IMR-90 (cell line): ENCODE measurements at regions not wholly inside any gene's neighbourhood (a gene's known extent, or its start where the extent isn't known, plus 50 kb on each side); places are given as distances from the start of the nearest gene placed in this dataset.

Experiments
- ATAC-seq: fragments of 200-7000 bp; cut with Tn5 transposase; 2 replicates; pipeline ENCODE4 v1.9.1; 2020; ENCODE audit warnings: low read depth, mild to moderate bottlenecking, moderate library complexity
- BruUV-seq: library from RNA; stranded (reverse); fragments of 400-500 nt; replicated peaks from 2 replicates; lab custom pipeline; 2021; lab: Mats Ljungman, UMichigan
- CTCF ChIA-PET: fragments of 300-600 bp; formaldehyde crosslinking; extraction: SDS; loops from one replicate; lab custom pipeline; 2021; ENCODE audit warnings: antibody characterized with exemption; lab: Yijun Ruan, JAX
- POLR2A ChIA-PET: fragments of 300-600 bp; sonication (Branson Sonifier 250); formaldehyde crosslinking; loops from one replicate; lab custom pipeline; 2022; ENCODE audit warnings: antibody characterized with exemption; ENCODE audit not compliant: unreplicated experiment; lab: Charles Lee
- DNase-seq: peaks from one replicate; pipeline ENCODE4 v3.0.0; 2013
- H2AFZ ChIP-seq: replicated peaks from 2 replicates; pipeline ENCODE3; 2013; ENCODE audit warnings: low read length, mild to moderate bottlenecking; ENCODE audit not compliant: poor library complexity
- H2AK5ac ChIP-seq: 2 replicates; pipeline ENCODE4 v1.6.1; 2013; ENCODE audit warnings: low read depth, low read length, inconsistent platforms
- H2AK9ac ChIP-seq: replicated peaks from 2 replicates; pipeline ENCODE3; 2013; ENCODE audit warnings: mild to moderate bottlenecking, low read depth, low read length, moderate library complexity; ENCODE audit not compliant: poor library complexity
- H2BK120ac ChIP-seq: 2 replicates; pipeline ENCODE4 v1.6.1; 2013; ENCODE audit warnings: low read depth, low read length, inconsistent platforms
- H2BK15ac ChIP-seq: 3 replicates; pipeline ENCODE4 v1.6.1; 2013; ENCODE audit warnings: low read depth, low read length, inconsistent platforms
- H2BK20ac ChIP-seq: 2 replicates; pipeline ENCODE4 v1.6.1; 2013; ENCODE audit warnings: low read depth, mild to moderate bottlenecking, inconsistent platforms, low read length, moderate library complexity
- H2BK5ac ChIP-seq: 2 replicates; pipeline ENCODE4 v1.6.1; 2013; ENCODE audit warnings: mild to moderate bottlenecking, low read depth, low read length, inconsistent platforms; ENCODE audit not compliant: poor library complexity, severe bottlenecking
- H3K14ac ChIP-seq: replicated peaks from 2 replicates; pipeline ENCODE4 v1.6.1; 2013; ENCODE audit warnings: low read depth, low read length, inconsistent platforms
- H3K18ac ChIP-seq: 2 replicates; pipeline ENCODE4 v1.6.1; 2013; ENCODE audit warnings: low read depth, low read length, control low read depth
- H3K23ac ChIP-seq: 2 replicates; pipeline ENCODE4 v1.6.1; 2013; ENCODE audit warnings: low read depth, low read length, inconsistent platforms
- H3K27ac ChIP-seq: 2 replicates; pipeline ENCODE4 v1.5.1; 2013; ENCODE audit warnings: mild to moderate bottlenecking, control low read depth, low read length; ENCODE audit not compliant: insufficient read depth
- H3K27me3 ChIP-seq: 2 replicates; pipeline ENCODE4 v1.6.1; 2013; ENCODE audit warnings: low read length; ENCODE audit not compliant: control insufficient read depth, insufficient read depth
- H3K36me3 ChIP-seq: 2 replicates; pipeline ENCODE4 v1.6.1; 2013; ENCODE audit warnings: low read length, mixed read lengths; ENCODE audit not compliant: control insufficient read depth, insufficient read depth
- H3K4ac ChIP-seq: 2 replicates; pipeline ENCODE4 v1.6.1; 2013; ENCODE audit warnings: low read depth, low read length, inconsistent platforms
- H3K4me1 ChIP-seq: 2 replicates; pipeline ENCODE4 v1.6.1; 2013; ENCODE audit warnings: low read length, mixed read lengths; ENCODE audit not compliant: control insufficient read depth, insufficient read depth
- H3K4me2 ChIP-seq: 2 replicates; pipeline ENCODE4 v1.6.1; 2013; ENCODE audit warnings: low read depth, mild to moderate bottlenecking, control low read depth, low read length, moderate library complexity
- H3K4me3 ChIP-seq: 2 replicates; pipeline ENCODE4 v1.5.1; 2013; ENCODE audit warnings: low read depth, mild to moderate bottlenecking, control low read depth, low read length, moderate library complexity; ENCODE audit not compliant: insufficient read depth
- H3K56ac ChIP-seq: 2 replicates; pipeline ENCODE4 v1.6.1; 2013; ENCODE audit warnings: low read length, inconsistent platforms; ENCODE audit not compliant: insufficient read depth; ENCODE audit errors: extremely low read depth
- H3K79me1 ChIP-seq, 2 experiments: 2 replicates each; pipeline ENCODE4 v1.6.1; 2013; ENCODE audit warnings: low read length in 2 of 2, inconsistent platforms in 1 of 2, low read depth in 1 of 2
- H3K9ac ChIP-seq: 2 replicates; pipeline ENCODE4 v1.6.1; 2013; ENCODE audit warnings: low read depth, low read length, control low read depth
- H3K9me1 ChIP-seq: 2 replicates; pipeline ENCODE4 v1.6.1; 2013; ENCODE audit warnings: low read length, inconsistent platforms; ENCODE audit not compliant: insufficient read depth
- H3K9me3 ChIP-seq: 2 replicates; pipeline ENCODE4 v1.6.1; 2013; ENCODE audit warnings: low read length; ENCODE audit not compliant: control insufficient read depth, insufficient read depth
- H4K20me1 ChIP-seq: 2 replicates; pipeline ENCODE4 v1.6.1; 2013; ENCODE audit warnings: low read length, inconsistent platforms; ENCODE audit not compliant: insufficient read depth
- H4K5ac ChIP-seq: 2 replicates; pipeline ENCODE4 v1.6.1; 2013; ENCODE audit warnings: mild to moderate bottlenecking, low read depth, low read length, control low read depth
- H4K8ac ChIP-seq, 2 experiments: 2 replicates each; pipeline ENCODE4 v1.6.1; 2013; ENCODE audit warnings: low read depth in 2 of 2, low read length in 2 of 2, control low read depth in 1 of 2, inconsistent platforms in 1 of 2
- H4K91ac ChIP-seq: 2 replicates; pipeline ENCODE4 v1.6.1; 2013; ENCODE audit warnings: low read depth, low read length, inconsistent platforms; ENCODE audit not compliant: insufficient read depth
- BHLHE40 ChIP-seq: fragments of 150-350 bp; IDR thresholded peaks from 2 replicates; pipeline ENCODE4 v1.6.1; 2016; ENCODE audit warnings: mild to moderate bottlenecking, low read depth, low read length
- CEBPB ChIP-seq: IDR thresholded peaks from 2 replicates; pipeline ENCODE4 v1.6.1; 2012; ENCODE audit warnings: low read depth, low read length, improper control_type of control experiment
- CHD1 ChIP-seq: IDR thresholded peaks from 2 replicates; pipeline ENCODE4 v1.6.1; 2012; ENCODE audit warnings: low read depth, low read length, improper control_type of control experiment
- FOS ChIP-seq: fragments of 150-350 bp; IDR thresholded peaks from 2 replicates; pipeline ENCODE4 v1.6.1; 2016; ENCODE audit warnings: low read depth, low read length
- MAFK ChIP-seq: IDR thresholded peaks from 2 replicates; pipeline ENCODE4 v1.6.1; 2012; ENCODE audit warnings: low read depth, low read length, improper control_type of control experiment
- MAZ ChIP-seq: IDR thresholded peaks from 2 replicates; pipeline ENCODE4 v1.6.1; 2012; ENCODE audit warnings: low read depth, mild to moderate bottlenecking, low read length, improper control_type of control experiment, moderate library complexity, borderline replicate concordance
- MXI1 ChIP-seq: IDR thresholded peaks from 2 replicates; pipeline ENCODE4 v1.6.1; 2012; ENCODE audit warnings: low read depth, mild to moderate bottlenecking, low read length, moderate library complexity, borderline replicate concordance
- NFE2L2 ChIP-seq: fragments of 150-350 bp; IDR thresholded peaks from 2 replicates; pipeline ENCODE4 v1.6.1; 2016; ENCODE audit warnings: low read depth, mild to moderate bottlenecking, low read length
- POLR2A ChIP-seq: IDR thresholded peaks from 2 replicates; pipeline ENCODE4 v1.6.1; 2012; ENCODE audit warnings: mild to moderate bottlenecking, low read depth, low read length
- RAD21 ChIP-seq: IDR thresholded peaks from 2 replicates; pipeline ENCODE4 v1.6.1; 2012; ENCODE audit warnings: low read length, improper control_type of control experiment
- RCOR1 ChIP-seq: IDR thresholded peaks from 2 replicates; pipeline ENCODE4 v1.6.1; 2012; ENCODE audit warnings: mild to moderate bottlenecking, low read length, improper control_type of control experiment; ENCODE audit not compliant: insufficient replicate concordance
- RFX5 ChIP-seq: IDR thresholded peaks from 2 replicates; pipeline ENCODE4 v1.8.0; 2012; ENCODE audit warnings: low read depth, mild to moderate bottlenecking, low read length, moderate library complexity
- SMC3 ChIP-seq: fragments of 150-350 bp; IDR thresholded peaks from 2 replicates; pipeline ENCODE4 v1.6.1; 2016; ENCODE audit warnings: low read depth, mild to moderate bottlenecking, antibody characterized with exemption, low read length, moderate library complexity
- dilution Hi-C: fragments of 300-500 bp; cut with HindIII; formaldehyde crosslinking; loops from one replicate; pipeline ENCODE4 v1.14.3; 2018; ENCODE audit warnings: low sequenced_read_pairs; ENCODE audit not compliant: unreplicated experiment
- in situ Hi-C: fragments of 300-500 bp; cut with MboI; formaldehyde crosslinking; loops from 3 replicates; pipeline ENCODE4 v1.14.3; 2019; ENCODE audit warnings: low sequenced_read_pairs, inconsistent platforms, mixed read lengths
- intact Hi-C: fragments of 100-400 bp; cut with micrococcal nuclease; formaldehyde crosslinking; loops from 2 replicates; pipeline ENCODE4 v1.10.0; 2022
- TF ChIP-seq, protein P1 (sequence below): fragments of 150-350 bp; IDR thresholded peaks from 2 replicates; pipeline ENCODE4 v1.6.1; 2016; ENCODE audit warnings: low read depth, mild to moderate bottlenecking, low read length, moderate library complexity, borderline replicate concordance
- TF ChIP-seq, protein P2 (sequence below): fragments of 150-350 bp; IDR thresholded peaks from 2 replicates; pipeline ENCODE4 v1.6.1; 2017; ENCODE audit warnings: mild to moderate bottlenecking, antibody characterized with exemption, low read length, low read depth
- TF ChIP-seq, protein P3 (sequence below): conservative IDR thresholded peaks from 2 replicates; pipeline ENCODE4 v1.5.1; 2012; ENCODE audit warnings: mild to moderate bottlenecking, low read depth, low read length, improper control_type of control experiment

GRCh38 chr9:78892769-78893168, 595.8 kb downstream of the PSAT1 start:
- no peak for TF ChIP-seq FOS
- TF ChIP-seq SMC3: no peak
- no peak for TF ChIP-seq MXI1
- no peak for TF ChIP-seq RCOR1
- TF ChIP-seq, protein P1, sequence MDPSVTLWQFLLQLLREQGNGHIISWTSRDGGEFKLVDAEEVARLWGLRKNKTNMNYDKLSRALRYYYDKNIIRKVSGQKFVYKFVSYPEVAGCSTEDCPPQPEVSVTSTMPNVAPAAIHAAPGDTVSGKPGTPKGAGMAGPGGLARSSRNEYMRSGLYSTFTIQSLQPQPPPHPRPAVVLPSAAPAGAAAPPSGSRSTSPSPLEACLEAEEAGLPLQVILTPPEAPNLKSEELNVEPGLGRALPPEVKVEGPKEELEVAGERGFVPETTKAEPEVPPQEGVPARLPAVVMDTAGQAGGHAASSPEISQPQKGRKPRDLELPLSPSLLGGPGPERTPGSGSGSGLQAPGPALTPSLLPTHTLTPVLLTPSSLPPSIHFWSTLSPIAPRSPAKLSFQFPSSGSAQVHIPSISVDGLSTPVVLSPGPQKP: no peak
- TF ChIP-seq, protein P2, sequence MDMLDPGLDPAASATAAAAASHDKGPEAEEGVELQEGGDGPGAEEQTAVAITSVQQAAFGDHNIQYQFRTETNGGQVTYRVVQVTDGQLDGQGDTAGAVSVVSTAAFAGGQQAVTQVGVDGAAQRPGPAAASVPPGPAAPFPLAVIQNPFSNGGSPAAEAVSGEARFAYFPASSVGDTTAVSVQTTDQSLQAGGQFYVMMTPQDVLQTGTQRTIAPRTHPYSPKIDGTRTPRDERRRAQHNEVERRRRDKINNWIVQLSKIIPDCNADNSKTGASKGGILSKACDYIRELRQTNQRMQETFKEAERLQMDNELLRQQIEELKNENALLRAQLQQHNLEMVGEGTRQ: no peak
- TF ChIP-seq NFE2L2: no peak
- TF ChIP-seq POLR2A: no peak
- no peak for TF ChIP-seq CHD1
- no peak for TF ChIP-seq BHLHE40
- no peak for TF ChIP-seq CEBPB
- no peak for TF ChIP-seq RFX5
- no peak for TF ChIP-seq RAD21
- TF ChIP-seq, protein P3, sequence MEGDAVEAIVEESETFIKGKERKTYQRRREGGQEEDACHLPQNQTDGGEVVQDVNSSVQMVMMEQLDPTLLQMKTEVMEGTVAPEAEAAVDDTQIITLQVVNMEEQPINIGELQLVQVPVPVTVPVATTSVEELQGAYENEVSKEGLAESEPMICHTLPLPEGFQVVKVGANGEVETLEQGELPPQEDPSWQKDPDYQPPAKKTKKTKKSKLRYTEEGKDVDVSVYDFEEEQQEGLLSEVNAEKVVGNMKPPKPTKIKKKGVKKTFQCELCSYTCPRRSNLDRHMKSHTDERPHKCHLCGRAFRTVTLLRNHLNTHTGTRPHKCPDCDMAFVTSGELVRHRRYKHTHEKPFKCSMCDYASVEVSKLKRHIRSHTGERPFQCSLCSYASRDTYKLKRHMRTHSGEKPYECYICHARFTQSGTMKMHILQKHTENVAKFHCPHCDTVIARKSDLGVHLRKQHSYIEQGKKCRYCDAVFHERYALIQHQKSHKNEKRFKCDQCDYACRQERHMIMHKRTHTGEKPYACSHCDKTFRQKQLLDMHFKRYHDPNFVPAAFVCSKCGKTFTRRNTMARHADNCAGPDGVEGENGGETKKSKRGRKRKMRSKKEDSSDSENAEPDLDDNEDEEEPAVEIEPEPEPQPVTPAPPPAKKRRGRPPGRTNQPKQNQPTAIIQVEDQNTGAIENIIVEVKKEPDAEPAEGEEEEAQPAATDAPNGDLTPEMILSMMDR: no peak
- no peak for TF ChIP-seq MAFK
- no peak for TF ChIP-seq MAZ
- Histone ChIP-seq H3K4me2 (no peak overlapping the region), H3K4me3 (no peak overlapping the region), H3K18ac (no peak overlapping the region), H4K91ac (no peak overlapping the region), H3K9ac (no peak overlapping the region), H3K56ac (no peak overlapping the region), H3K27me3 (no peaks in the 10 kb centered on the region), H3K23ac (no peak overlapping the region), H2AK5ac (no peak overlapping the region), H2AK9ac (no peak overlapping the region), H2BK15ac (no peak overlapping the region), H2BK20ac (no peak overlapping the region), H3K36me3 (no peaks in the 10 kb centered on the region), H3K79me1 (no peaks in the 10 kb centered on the region), H4K20me1 (no peaks in the 10 kb centered on the region), H3K9me3 (peaks cover 4% of the 10 kb centered on the region), H3K4ac (no peak overlapping the region), H3K27ac (no peak overlapping the region), H4K8ac (no peak overlapping the region), H3K9me1 (no peaks in the 10 kb centered on the region), H3K4me1 (no peaks in the 10 kb centered on the region), H4K5ac (no peak overlapping the region), H2AFZ (no peak overlapping the region), H3K14ac (no peak overlapping the region), H2BK5ac (no peak overlapping the region), H2BK120ac (no peak overlapping the region)
- intact Hi-C loops (no loop called here), in situ Hi-C loops (no loop called here), dilution Hi-C loops (no loop called here)
- ATAC-seq (no peak), DNase-seq (no peak)
- POLR2A ChIA-PET: no interaction called here
- no TSS peak for BruUV-seq
- CTCF ChIA-PET: no interaction called here
